WI38 (cell line): ENCODE measurements at regions not wholly inside any gene's neighbourhood (a gene's known extent, or its start where the extent isn't known, plus 50 kb on each side); places are given as distances from the start of the nearest gene placed in this dataset.
"Not testable (repeated sequence)": the region's sequence is repeated elsewhere in the genome, so short reads cannot be mapped to it uniquely, and the experiment has no call there.

Experiments used
- H3K4me3 ChIP-seq: 2 replicates; pipeline ENCODE4 v1.5.1; 2011; ENCODE audit warnings: low read depth, mild to moderate bottlenecking, control low read depth, low read length
- CTCF ChIP-seq: IDR thresholded peaks from 2 replicates; pipeline ENCODE4 v1.5.1; 2012; ENCODE audit warnings: low read depth, mild to moderate bottlenecking, control low read depth, low read length

GRCh38 chr9:21533597-21533996 lies 51.5 kb upstream of the IFNE start:
- H3K4me3 ChIP-seq: no peak overlapping the region
- no peak for TF ChIP-seq CTCF

- no peak for TF ChIP-seq CTCF
- H3K4me3 ChIP-seq: no peak overlapping the region
Measured at GRCh38 chr9:21535396-21535795, 53.3 kb upstream of the IFNE start.

- TF ChIP-seq CTCF: no peak
- H3K4me3 ChIP-seq: no peak overlapping the region
Measured at GRCh38 chr9:21542787-21543186, 60.7 kb upstream of the IFNE start.

- no peak overlapping the region for H3K4me3 ChIP-seq
- no peak for TF ChIP-seq CTCF
Measured at GRCh38 chr9:21543187-21543586, 61.1 kb upstream of the IFNE start.

- H3K4me3 ChIP-seq: not testable (repeated sequence)
Measured at GRCh38 chr9:21543816-21544215, 61.7 kb upstream of the IFNE start.

GRCh38 chr9:21546949-21547348 lies 64.8 kb upstream of the IFNE start:
- TF ChIP-seq CTCF: no peak
- H3K4me3 ChIP-seq: no peak overlapping the region

- TF ChIP-seq CTCF: no peak
- H3K4me3 ChIP-seq: peak overlapping the region; percentile 46
Measured at GRCh38 chr9:21549251-21549765, 67.2 kb upstream of the IFNE start.

GRCh38 chr9:21549890-21550289 lies 67.8 kb upstream of the IFNE start:
- no peak for TF ChIP-seq CTCF
- peak overlapping the region; percentile 46 for H3K4me3 ChIP-seq
